Upper lobe of left lung (tissue), 6 donors: ENCODE measurements at regions not wholly inside any gene's neighbourhood (a gene's known extent, or its start where the extent isn't known, plus 50 kb on each side); places are given as distances from the start of the nearest gene placed in this dataset.
A peak's percentile ranks its signal among the peaks of the same experiment; 100 is the strongest.
"Not testable (repeated sequence)": the region's sequence is repeated elsewhere in the genome, so short reads cannot be mapped to it uniquely, and the experiment has no call there.

ENCODE experiments used
- ATAC-seq, 2 donors: fragments of 200-7000 bp; cut with Tn5 transposase; one replicate each; pipeline ENCODE4 v1.9.1; 2022; ENCODE audit warnings: mild to moderate bottlenecking in 2 of 2, moderate library complexity in 2 of 2; ENCODE audit not compliant: low FRiP score in 2 of 2
- DNase-seq, 2 donors: peaks; one replicate each; pipeline ENCODE4 v3.0.0-alpha.2; 2019 to 2020
- H3K27ac ChIP-seq, 4 donors: fragments of 200-600 bp; sonication (generic); one replicate each; pipeline ENCODE4 v1.5.1; 2016 to 2019
- H3K27me3 ChIP-seq, 4 donors: fragments of 200-600 bp; sonication (generic); one replicate each; pipeline ENCODE4 v1.5.1; 2017 to 2019
- H3K36me3 ChIP-seq, 4 donors: fragments of 200-600 bp; sonication (generic); one replicate each; pipeline ENCODE4 v1.5.1; 2016 to 2019
- H3K4me1 ChIP-seq, 4 donors: fragments of 200-600 bp; sonication (generic); one replicate each; pipeline ENCODE4 v1.5.1; 2018 to 2019
- H3K4me3 ChIP-seq, 4 donors: fragments of 200-600 bp; sonication (generic); one replicate each; pipeline ENCODE4 v1.5.1; 2017 to 2019; ENCODE audit warnings: mild to moderate bottlenecking in 2 of 4, moderate library complexity in 1 of 4
- H3K9me3 ChIP-seq, 4 donors: fragments of 200-600 bp; sonication (generic); one replicate each; pipeline ENCODE4 v1.5.1; 2018 to 2019
- EP300 ChIP-seq, 4 donors: sonication (generic); formaldehyde crosslinking; IDR thresholded peaks; one replicate each; pipeline ENCODE4 v1.5.1; 2017; ENCODE audit warnings: antibody characterized with exemption in 4 of 4, control low read depth in 2 of 4
- POLR2A ChIP-seq, 4 donors: fragments of 450-650 bp; IDR thresholded peaks; one replicate each; pipeline ENCODE4 v1.5.1; 2016 to 2017; ENCODE audit warnings: antibody characterized with exemption in 4 of 4, mild to moderate bottlenecking in 2 of 4
- POLR2AphosphoS5 ChIP-seq, 2 donors: sonication (generic); formaldehyde crosslinking; IDR thresholded peaks; one replicate each; pipeline ENCODE4 v1.5.1; 2017; ENCODE audit warnings: antibody characterized with exemption in 2 of 2
- WGBS, 2 donors: methylation state at CpG; one replicate each; pipeline ENCODE4 v1.1.5; 2017 to 2018; 5-methylcytosine and 5-hydroxymethylcytosine counted together
- TF ChIP-seq, protein P1 (sequence below), 6 experiments: fragments of 450-650 bp in 4 of 6; fragments of 200-600 bp in 2 of 6; sonication (generic) in 2 of 6; IDR thresholded peaks; one replicate each; pipeline ENCODE4 v1.5.1; 2016 to 2019; ENCODE audit warnings: antibody characterized with exemption in 6 of 6
- donor health status: DM: no; HTN: no; CAD: no; lungs with moderate emphysema.
- donor health status: DM: no; HTN: yes; CAD: no; lungs with severe emphysema.

DNA sequence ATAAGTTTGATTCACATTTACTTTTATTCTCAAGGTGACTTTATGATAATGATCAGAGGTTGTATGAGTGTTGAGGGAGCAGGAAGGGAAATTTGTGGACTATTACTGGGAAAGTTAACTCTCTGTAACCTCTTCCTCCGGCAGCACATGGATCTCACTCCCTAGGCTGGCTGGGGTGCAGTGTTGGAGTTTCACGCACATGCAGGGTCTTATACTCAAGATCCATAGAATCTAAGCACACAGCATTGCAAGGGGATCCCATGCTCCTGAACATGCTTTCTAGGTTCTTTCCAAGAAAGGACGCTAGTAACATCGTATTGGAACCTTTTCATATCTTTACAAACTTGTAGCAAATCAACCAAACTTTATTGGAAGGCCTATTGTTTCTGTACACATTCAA lies 757.6 kb upstream of the TPTE start:
- Histone ChIP-seq H3K9me3 (peaks cover 0 to 24% (median 2%) of the 10 kb centered on the region in 4 donors), H3K4me1 (no peaks in the 10 kb centered on the region), H3K4me3 (no peak overlapping the region), H3K27ac (no peak overlapping the region), H3K27me3 (no peaks in the 10 kb centered on the region), H3K36me3 (no peaks in the 10 kb centered on the region)
- DNase-seq (no peak), ATAC-seq (no peak)
- 55 to 64% methylated on average over 4 of the region's 4 CpGs for WGBS, 2 donors
- no peak for TF ChIP-seq POLR2AphosphoS5 (IDR thresholded peaks at IDR 0.05)
- TF ChIP-seq POLR2A (IDR thresholded peaks at IDR 0.05): no peak
- no peak for TF ChIP-seq EP300 (IDR thresholded peaks at IDR 0.05)
- TF ChIP-seq, protein P1, sequence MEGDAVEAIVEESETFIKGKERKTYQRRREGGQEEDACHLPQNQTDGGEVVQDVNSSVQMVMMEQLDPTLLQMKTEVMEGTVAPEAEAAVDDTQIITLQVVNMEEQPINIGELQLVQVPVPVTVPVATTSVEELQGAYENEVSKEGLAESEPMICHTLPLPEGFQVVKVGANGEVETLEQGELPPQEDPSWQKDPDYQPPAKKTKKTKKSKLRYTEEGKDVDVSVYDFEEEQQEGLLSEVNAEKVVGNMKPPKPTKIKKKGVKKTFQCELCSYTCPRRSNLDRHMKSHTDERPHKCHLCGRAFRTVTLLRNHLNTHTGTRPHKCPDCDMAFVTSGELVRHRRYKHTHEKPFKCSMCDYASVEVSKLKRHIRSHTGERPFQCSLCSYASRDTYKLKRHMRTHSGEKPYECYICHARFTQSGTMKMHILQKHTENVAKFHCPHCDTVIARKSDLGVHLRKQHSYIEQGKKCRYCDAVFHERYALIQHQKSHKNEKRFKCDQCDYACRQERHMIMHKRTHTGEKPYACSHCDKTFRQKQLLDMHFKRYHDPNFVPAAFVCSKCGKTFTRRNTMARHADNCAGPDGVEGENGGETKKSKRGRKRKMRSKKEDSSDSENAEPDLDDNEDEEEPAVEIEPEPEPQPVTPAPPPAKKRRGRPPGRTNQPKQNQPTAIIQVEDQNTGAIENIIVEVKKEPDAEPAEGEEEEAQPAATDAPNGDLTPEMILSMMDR (IDR thresholded peaks at IDR 0.05): no peak

DNA sequence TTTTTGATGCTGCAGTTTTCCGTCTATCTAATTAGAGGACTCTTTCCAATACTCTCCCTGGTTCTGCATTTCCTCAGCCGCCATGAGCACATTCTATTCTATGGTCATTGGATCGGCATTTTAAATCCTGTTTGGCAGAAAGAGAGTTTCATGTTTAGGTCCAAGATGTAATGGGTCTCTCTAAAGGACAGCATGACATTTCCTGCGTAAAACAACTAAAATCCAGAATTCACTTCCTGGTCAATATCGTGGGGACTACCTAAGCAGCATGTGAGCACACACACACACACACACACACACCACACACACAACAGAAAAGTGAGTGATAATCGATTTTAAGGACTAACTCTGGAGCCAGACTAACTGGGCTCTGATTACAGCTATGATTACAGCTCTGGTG lies 757.1 kb upstream of the TPTE start:
- H3K4me3 ChIP-seq, DNase-seq, H3K27ac ChIP-seq, H3K4me1 ChIP-seq, H3K27me3 ChIP-seq, H3K36me3 ChIP-seq, ATAC-seq: not testable (repeated sequence)
- WGBS, 2 donors: 64 to 69% methylated on average over 6 of the region's 6 CpGs
- H3K9me3 ChIP-seq: peaks cover 0 to 20% (median 2%) of the 10 kb centered on the region in 4 donors

DNA sequence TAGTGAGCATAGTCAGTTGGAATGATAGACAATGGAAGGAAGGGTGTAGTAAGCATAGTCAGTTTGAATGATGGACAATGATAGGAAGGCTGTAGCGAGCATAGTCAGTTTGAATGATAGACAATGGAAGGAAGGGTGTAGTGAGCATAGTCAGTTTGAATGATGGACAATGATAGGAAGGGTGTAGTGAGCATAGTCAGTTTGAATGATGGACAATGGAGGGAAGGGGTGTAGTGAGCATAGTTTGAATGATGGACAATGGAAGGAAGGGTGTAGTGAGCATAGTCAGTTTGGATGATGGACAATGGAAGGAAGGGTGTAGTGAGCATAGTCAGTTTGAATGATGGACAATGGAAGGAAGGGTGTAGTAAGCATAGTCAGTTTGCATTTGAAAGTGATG lies 755.8 kb upstream of the TPTE start:
- H3K4me3 ChIP-seq, H3K27ac ChIP-seq, H3K36me3 ChIP-seq, H3K27me3 ChIP-seq, H3K4me1 ChIP-seq, DNase-seq, ATAC-seq: not testable (repeated sequence)
- H3K9me3 ChIP-seq: peaks cover 0 to 25% (median 2%) of the 10 kb centered on the region in 4 donors
- 29 to 38% methylated on average over 1 of the region's 1 CpG for WGBS, 2 donors

DNA sequence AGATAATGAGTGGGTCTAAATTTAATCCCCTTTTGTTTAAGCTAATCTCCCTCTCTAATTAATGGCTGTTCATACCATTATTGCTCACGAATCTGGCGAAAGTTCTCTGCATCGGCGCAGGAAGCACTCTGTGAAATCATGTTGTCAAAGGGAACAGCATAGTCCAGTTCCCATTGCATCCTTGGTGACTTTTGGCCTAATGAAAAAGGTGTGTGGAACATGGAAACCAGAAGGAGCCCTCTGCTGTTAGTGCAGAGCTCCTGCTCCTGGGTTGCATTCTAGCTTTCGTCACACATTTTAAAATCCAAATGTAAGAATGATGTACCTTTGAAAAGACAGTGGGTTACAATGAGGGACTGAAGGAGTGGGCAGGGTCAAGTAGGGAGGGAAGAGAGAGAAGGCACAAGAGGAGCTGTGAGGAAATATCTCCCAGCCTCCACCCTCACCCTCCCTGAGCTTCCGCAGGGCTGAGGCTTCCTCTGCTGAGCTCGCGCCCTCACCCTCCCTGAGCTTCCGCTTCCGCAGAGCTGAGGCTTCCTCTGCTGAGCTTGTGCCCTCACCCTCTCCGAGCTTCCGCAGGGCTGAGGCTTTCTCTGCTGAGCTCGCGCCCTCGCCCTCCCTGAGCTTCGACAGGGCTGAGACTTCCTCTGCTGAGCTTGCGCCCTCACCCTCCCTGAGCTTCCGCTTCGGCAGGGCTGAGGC lies 754.3 kb upstream of the TPTE start:
- H3K27me3 ChIP-seq, ATAC-seq, H3K4me3 ChIP-seq, DNase-seq, H3K4me1 ChIP-seq, H3K27ac ChIP-seq, H3K36me3 ChIP-seq: not testable (repeated sequence)
- WGBS, 2 donors: 68 to 72% methylated on average over 19 of the region's 19 CpGs
- H3K9me3 ChIP-seq: peaks cover 0 to 31% (median 2%) of the 10 kb centered on the region in 4 donors

DNA sequence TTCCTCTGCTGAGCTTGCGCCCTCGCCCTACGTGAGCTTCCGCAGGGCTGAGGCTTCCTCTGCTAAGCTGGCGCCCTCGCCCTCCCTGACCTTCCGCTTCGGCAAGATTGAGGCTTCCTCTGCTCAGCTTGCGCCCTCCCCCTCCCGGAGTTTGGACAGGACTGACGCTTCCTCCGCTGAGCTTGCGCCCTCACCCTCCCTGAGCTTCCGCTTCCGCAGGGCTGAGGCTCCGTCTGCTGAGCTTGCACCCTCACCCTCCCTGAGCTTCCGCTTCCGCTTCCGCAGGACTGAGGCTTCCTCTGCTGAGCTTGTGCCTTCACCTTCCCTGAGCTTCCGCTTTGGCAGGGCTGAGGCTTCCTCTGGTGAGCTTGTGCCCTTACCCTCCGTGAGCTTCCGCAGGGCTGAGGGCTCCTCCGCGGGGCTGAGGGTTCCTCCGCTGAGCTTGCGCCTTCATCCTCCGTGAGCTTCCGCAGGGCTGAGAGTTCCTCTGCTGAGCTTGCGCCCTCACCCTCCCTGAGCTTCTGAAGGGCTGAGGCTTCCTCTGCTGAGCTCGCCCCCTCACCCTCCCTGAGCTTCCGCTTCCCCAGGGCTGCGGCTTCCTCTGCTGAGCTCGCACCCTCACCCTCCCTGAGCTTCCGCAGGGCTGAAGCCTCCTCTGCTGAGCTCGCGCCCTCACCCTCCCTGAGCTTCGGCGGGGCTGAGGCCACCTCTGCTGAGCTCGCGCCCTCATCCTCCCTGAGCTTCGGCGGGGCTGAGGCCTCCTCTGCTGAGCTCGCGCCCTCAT lies 753.6 kb upstream of the TPTE start:
- ATAC-seq: peak in 1 of 2 donors; percentile 31
- peaks cover 0 to 38% (median 4%) of the 10 kb centered on the region in 4 donors for H3K9me3 ChIP-seq
- no peak overlapping the region for H3K4me3 ChIP-seq
- no peaks in the 10 kb centered on the region for H3K27me3 ChIP-seq
- H3K4me1 ChIP-seq: no peaks in the 10 kb centered on the region
- WGBS, 2 donors: 68 to 74% methylated on average over 44 of the region's 44 CpGs
- DNase-seq: peak in 1 of 2 donors; percentile 83
- TF ChIP-seq EP300 (IDR thresholded peaks at IDR 0.05) (no peak), POLR2A (IDR thresholded peaks at IDR 0.05) (no peak), POLR2AphosphoS5 (IDR thresholded peaks at IDR 0.05) (no peak)
- TF ChIP-seq, protein P1 (IDR thresholded peaks at IDR 0.05): no peak
- no peak overlapping the region for H3K27ac ChIP-seq
- H3K36me3 ChIP-seq: no peaks in the 10 kb centered on the region

DNA sequence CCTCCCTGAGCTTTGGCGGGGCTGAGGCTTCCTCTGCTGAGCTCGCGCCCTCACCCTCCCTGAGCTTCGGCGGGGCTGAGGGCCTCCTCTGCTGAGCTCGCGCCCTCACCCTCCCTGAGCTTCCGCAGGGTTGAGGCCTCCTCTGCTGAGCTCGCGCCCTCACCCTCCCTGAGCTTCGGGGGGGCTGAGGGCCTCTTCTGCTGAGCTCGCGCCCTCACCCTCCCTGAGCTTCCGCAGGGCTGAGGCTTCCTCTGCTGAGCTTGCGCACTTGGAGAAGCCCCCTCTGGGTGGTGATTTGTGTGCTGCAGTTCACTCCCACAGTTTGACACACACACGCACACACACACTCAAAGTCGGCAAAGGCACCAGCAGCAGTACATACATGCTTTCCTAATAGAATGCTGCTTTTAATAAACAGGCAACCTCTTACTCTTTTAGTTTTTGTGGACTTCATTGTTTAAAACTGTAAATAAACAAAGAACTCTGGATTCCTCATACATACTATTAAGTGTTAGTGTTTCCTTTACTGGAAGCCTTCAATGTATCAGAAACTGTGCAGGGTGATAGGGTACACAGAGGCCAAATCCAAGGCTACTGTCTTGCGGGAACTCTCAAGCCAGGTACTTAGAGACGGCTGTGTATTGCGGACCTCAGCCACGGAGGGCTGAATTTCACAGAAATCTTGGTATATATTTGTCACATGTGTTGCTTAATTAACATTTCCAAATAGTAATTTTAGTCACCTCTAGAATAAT lies 752.8 kb upstream of the TPTE start:
- 79 to 82% methylated on average over 21 of the region's 21 CpGs for WGBS, 2 donors
- H3K36me3 ChIP-seq, ATAC-seq, H3K4me1 ChIP-seq, H3K4me3 ChIP-seq, H3K27me3 ChIP-seq, H3K27ac ChIP-seq, DNase-seq: not testable (repeated sequence)
- peaks cover 0 to 38% (median 4%) of the 10 kb centered on the region in 4 donors for H3K9me3 ChIP-seq

DNA sequence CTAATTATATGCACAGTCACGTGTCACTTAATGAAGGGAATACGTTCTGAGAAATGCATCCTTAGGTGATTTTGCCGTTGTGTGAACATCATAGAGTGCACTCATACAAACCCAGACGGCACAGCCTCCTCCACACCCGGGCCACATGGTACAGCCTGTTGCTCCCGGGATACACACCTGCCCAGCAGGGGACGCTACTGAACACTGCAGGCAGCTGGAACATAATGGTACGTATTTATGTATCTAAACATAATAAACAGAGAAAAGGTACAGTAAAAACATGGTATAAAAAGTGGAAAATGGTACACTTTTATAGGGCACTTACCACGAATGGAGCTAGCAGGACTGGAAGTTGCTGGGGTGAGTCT lies 752.3 kb upstream of the TPTE start:
- H3K4me1 ChIP-seq, H3K27me3 ChIP-seq, H3K36me3 ChIP-seq, DNase-seq, H3K27ac ChIP-seq, H3K4me3 ChIP-seq: not testable (repeated sequence)
- H3K9me3 ChIP-seq: peaks cover 0 to 38% (median 4%) of the 10 kb centered on the region in 4 donors
- WGBS, 2 donors: 76 to 79% methylated on average over 9 of the region's 9 CpGs
- ATAC-seq: peak in 1 of 2 donors; percentile 19

DNA sequence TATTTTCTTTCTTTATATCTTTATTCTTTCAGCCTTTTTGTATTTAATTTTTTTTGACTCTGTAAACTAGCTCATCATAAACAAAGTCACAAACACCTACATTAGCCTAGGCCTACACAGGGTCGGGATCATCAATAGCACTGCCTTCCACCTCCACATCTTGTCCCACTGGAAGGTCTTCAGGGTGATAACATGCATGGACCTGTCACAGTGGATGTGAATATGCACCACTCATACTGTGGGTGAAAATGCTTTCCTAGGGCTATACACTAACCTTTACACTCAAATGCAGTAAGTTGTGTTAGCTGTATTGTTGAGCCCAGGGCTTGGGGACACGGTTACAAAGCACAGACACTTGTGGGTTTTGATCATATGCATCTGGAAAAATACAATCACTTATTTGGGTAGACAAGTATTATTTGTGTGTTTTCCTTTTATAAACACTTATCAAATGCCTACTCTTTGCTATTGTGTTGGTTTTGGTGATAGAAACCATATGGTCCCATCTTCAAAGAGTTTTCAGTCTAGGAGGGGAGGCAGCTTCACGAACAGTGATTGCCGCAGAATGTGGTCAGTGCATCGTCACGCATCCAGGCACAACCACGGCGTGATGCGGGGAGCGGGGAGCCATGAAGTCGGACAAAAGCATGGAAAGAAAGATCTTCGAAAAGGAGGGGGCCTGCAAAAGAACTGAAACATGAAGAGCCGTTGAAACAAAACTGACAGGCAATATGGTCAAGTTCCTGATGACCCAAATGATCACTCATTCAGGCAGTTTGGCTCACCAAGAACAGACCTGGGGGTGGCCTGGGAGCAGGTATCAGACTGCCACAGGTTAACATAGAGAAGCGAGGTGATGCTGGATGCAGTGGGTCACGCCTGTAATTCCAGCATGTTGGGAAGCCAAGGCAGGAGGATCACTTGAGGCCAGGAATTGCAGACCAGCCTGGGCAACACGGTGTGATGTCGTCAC lies 751.4 kb upstream of the TPTE start:
- not testable (repeated sequence) for H3K27me3 ChIP-seq, H3K4me3 ChIP-seq, H3K4me1 ChIP-seq, ATAC-seq, H3K27ac ChIP-seq, H3K36me3 ChIP-seq
- H3K9me3 ChIP-seq: peaks cover 0 to 38% (median 4%) of the 10 kb centered on the region in 4 donors
- 69 to 71% methylated on average over 17 of the region's 17 CpGs for WGBS, 2 donors
- DNase-seq: peak in 1 of 2 donors; percentile 51
